HG03439 (cell line): ENCODE measurements at regions not wholly inside any gene's neighbourhood (a gene's known extent, or its start where the extent isn't known, plus 50 kb on each side); places are given as distances from the start of the nearest gene placed in this dataset.
"Not testable (repeated sequence)": the region's sequence is repeated elsewhere in the genome, so short reads cannot be mapped to it uniquely, and the experiment has no call there.

Experiments
- ATAC-seq: cut with Tn5 transposase; IDR thresholded peaks from one replicate; pipeline ENCODE4 v1.9.1; 2021; ENCODE audit warnings: mild to moderate bottlenecking, moderate library complexity; ENCODE audit not compliant: unreplicated experiment

DNA sequence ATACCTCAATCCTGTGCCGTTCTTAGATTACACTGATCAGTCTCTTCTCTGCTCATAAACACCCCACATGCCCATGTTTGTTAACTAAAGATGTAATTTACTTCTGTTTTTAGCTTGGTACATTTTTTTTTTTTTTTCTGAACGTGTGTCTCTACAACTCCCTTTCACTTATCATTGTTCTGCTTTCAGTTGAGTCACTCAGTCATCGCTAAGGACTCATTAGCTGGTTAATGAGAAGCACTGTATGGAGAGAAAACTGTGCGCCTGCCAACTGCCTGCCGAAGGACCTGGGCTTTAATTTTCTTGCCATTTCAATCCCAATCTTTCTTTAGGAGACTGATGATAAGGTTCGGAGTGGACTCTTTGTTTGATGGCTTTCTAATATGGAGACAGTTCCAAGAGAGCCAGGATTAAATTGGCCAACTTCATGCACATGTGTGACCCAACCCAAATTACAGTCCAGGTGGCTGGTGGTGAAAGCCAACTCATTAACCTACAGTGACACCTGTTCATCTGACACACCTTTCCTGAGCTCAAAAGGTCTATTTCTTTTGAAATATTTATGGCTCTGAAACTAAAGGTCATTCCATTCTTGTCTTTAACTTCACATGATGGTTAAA is 334.1 kb downstream of the BCKDHB start:
- ATAC-seq = no peak

DNA sequence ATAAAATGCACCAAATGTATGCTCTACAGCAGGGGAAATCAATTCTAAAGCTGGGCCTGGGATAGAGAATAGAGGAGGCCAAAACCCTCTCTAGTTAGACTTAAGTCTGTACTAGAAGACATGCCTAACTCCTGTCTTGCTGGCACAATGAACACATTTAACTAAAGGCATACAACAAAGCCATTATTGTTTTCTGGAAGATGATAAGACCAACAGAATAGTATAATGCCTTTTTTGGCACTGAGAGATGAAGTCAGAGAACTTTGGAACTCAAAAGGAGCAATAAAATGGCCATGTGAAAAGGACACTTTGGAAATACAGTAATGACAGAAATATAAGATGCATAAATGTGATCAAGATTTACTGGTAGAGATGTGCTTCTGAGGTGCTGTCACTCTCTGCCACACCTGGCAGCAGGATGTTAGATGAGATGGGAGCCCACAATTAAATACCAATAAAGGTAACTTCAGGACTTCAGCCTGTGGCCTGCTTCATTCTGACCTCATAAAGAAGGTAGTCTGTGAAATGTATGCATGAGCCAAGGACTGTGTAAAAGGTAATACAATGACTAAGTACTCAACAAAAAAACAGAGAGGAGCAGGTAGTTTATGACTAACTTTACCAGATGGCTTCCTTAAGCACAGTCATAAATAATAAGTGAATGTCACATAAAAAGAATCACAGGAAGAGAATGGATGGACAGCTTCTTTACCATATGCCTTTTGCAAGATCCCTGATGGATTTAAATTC is 333.4 kb downstream of the BCKDHB start:
- no peak for ATAC-seq

DNA sequence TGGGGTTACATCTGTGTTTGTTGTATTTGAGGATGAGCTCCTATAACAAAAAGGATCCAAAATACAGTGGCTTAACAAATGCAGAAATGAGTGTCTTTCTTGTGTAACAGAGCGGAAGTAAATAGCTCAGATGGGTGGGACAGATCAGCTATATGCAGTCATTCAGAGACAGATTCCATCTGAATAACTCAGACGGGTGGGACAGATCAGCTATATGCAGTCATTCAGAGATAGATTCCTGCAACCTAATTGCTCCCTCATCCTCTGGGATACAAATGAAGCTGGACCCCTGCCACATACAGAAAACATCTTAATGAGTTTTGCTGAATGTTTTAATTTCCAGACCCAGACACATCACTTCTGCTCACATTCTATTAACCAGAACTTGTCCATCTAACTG is 332.3 kb downstream of the BCKDHB start:
- no peak for ATAC-seq

- no peak for ATAC-seq
Measured at GRCh38 chr6:80437801-80438200, 331.3 kb downstream of the BCKDHB start.

- no peak for ATAC-seq
Measured at GRCh38 chr6:80437221-80437620, 330.8 kb downstream of the BCKDHB start.

DNA sequence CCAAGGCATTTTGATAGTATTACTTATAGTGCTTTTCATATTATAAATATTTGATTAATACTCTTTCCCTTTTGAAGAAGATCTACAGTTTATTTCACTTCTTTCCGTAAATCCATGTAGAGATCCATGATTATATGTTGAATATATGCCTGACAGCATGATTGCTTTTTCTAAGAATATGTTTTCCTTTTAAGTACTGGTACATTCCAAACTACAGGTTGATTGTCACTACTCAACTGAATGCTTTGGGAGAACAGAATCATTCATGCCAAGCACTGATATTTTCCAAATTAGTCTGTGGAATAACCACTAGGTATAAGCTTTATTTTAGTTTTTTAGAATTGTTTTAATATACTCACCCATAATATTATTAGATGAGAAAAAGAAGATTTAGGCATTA is 330.2 kb downstream of the BCKDHB start:
- ATAC-seq = no peak

DNA sequence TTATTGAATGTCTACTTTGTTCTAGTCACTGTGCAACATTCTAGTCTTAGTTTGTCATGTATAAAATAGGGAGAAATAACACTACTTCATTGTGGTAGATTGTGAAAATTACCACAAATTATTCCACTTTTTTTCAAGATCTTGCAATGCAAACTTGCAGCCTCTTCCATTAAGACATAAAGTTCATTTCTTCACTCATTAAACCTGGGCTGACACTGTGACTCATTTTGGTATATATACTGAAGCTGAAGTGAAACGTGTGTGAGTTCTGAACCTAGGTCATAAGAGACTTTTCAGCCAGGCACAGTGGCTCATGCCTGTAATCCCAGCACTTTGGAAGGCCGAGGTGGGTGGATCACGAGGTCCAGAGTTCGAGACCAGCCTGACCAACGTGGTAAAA is 329.0 kb downstream of the BCKDHB start:
- ATAC-seq = no peak

- ATAC-seq = no peak
Measured at GRCh38 chr6:80434691-80435350, 328.4 kb downstream of the BCKDHB start.

DNA sequence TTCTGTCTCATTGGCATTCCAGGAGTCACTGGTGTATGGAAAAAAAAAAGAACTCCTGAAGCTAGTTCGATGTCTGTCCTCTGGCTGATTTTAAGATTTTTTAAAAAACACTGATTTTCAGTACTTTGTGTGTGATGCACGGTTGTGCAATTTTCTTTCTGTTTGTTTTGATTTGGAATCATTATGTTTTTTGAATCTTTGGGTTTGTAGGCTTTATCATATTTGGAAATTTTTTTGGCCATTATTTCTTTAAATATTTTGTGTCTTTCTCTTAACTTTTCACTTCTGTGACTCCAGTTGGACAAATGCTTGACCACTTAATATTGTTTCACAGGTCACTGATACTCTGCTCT is 327.2 kb downstream of the BCKDHB start:
- no peak for ATAC-seq

DNA sequence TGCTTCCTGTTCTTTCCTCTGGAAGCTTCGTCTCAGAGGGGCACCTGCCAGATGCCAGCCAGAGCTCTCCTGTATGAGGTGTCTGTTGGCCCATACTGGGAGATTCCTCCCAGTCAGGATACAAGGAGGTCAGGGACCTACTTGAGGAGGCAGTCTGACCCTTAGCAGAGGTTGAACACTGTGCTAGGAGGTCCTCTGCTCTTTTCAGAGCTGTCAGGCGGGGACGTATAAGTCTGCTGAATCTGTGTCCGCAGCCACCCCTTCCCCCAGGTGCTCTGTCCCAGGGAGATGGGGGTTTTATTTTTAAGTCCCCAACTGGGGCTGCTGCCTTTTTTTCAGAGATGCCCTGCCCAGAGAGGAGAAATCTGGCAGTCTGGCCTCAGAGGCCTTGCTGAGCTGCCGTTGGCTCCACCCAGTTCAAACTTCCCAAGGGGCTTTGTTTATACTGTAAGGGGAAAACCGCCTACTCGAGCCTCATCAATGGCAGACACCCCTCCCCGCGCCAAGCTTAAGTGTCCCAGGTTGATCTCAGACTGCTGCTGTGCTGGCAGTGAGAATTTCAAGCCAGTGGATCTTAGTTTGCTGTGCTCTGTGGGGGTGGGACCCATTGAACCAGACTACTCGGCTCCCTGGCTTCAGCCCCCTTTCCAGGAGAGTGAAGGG is 326.7 kb downstream of the BCKDHB start:
- no peak for ATAC-seq

DNA sequence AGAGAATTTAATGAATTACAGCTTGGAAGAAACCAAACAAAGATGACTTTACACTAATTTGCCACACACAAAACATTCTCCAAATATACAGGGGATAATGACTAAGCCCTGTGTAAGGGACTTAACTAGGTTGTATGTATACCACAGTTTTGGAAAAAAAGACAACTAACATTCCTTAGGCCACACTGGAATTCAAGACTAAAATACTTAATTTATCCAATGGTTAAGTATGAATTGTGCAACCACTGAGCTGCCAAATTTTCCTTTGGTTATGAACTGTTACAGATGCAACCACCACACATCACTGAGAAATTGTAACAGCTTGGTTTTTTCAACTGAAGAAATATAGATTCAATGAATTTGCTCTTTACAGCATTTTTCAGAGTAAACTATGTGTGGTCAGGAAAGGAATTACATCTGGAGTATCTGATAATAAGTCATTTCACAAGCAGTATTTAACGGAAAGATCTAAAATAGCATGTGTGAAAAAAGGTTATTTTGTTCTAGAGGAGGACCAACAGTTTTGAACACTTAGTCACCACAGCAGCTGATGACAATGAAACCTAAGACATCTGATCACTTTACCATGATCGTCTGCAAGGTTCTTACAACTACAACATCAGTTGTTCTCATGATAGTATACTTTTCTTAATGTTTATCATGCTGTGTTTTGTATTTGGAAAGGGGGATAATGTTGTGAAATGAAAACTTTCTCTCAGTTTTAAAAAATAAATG is 318.8 kb downstream of the BCKDHB start:
- ATAC-seq = no peak

DNA sequence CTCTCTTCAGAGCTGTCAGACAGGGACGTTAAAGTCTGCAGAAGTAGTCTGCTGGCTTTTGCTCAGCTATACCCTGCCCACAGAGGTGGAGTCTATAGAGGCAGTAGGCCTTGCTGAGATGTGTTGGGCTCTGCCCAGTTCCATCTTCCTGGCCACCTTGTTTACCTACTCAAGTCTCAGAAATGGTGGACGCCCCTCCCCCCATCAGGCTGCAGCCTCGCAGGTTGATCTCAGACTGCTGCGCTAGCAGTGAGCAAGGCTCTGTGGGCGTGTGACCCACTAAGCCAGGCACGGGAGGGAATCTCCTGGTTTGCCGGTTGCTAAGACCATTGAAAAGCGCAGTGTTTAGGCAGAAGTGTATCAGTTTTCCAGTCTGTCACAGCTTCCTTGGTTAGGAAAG is 305.0 kb downstream of the BCKDHB start:
- no peak for ATAC-seq

- ATAC-seq = not testable (repeated sequence)
Measured at GRCh38 chr6:80407976-80408375, 301.5 kb downstream of the BCKDHB start.

- no peak for ATAC-seq
Measured at GRCh38 chr6:80404889-80405288, 298.4 kb downstream of the BCKDHB start.

- ATAC-seq = no peak
Measured at GRCh38 chr6:80403365-80403764, 296.9 kb downstream of the BCKDHB start.

DNA sequence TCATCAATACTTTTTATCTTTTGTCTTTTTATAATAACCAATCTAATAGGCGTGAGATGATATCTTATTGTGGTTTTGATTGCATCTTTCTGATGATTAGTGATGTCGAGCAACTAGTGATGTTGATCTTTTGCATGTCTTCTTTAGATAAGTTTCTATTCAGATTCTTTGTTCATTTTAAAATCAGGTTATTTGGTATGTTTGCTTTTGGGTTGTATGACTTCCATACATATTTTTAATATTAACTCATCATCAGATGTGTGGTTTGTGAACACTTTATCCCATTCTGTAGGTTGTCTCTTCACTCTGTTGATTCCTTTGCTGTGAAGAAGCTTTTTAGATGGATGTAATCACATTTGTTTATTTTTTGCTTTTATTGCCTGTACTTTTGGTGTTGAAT is 295.8 kb downstream of the BCKDHB start:
- no peak for ATAC-seq
